Activated naive CD4-positive, alpha-beta T cell treated with anti-CD3 and anti-CD28 coated beads, Interleukin-2, amount 50 U/mL, for 16 hours (primary cell): ENCODE measurements at regions not wholly inside any gene's neighbourhood (a gene's known extent, or its start where the extent isn't known, plus 50 kb on each side); places are given as distances from the start of the nearest gene placed in this dataset.

Experiments
- DNase-seq: peaks from one replicate; pipeline ENCODE4 v3.0.0-alpha.2; 2020

GRCh38 chr7:17132726-17133125, 165.7 kb upstream of the AHR start:
- DNase-seq, result no peak

- no peak for DNase-seq
Measured at GRCh38 chr7:17133977-17134376, 164.5 kb upstream of the AHR start.

GRCh38 chr7:17134786-17135185, 163.7 kb upstream of the AHR start:
- DNase-seq, result no peak

- no peak for DNase-seq
Measured at GRCh38 chr7:17136126-17136525, 162.3 kb upstream of the AHR start.

GRCh38 chr7:17139081-17139480, 159.4 kb upstream of the AHR start:
- no peak for DNase-seq

GRCh38 chr7:17140406-17140805, 158.0 kb upstream of the AHR start:
- DNase-seq, result no peak

GRCh38 chr7:17142831-17143541, 155.5 kb upstream of the AHR start:
- no peak for DNase-seq

GRCh38 chr7:17144322-17144721, 154.1 kb upstream of the AHR start:
- peak; percentile 57 for DNase-seq

- DNase-seq, result no peak
Measured at GRCh38 chr7:17146621-17147020, 151.8 kb upstream of the AHR start.

GRCh38 chr7:17147409-17147808, 151.0 kb upstream of the AHR start:
- DNase-seq, result no peak

GRCh38 chr7:17150018-17150417, 148.4 kb upstream of the AHR start:
- DNase-seq, result no peak

GRCh38 chr7:17152721-17153120, 145.7 kb upstream of the AHR start:
- DNase-seq, result no peak

GRCh38 chr7:17153536-17153935, 144.9 kb upstream of the AHR start:
- peak; percentile 46 for DNase-seq

- no peak for DNase-seq
Measured at GRCh38 chr7:17155529-17155928, 142.9 kb upstream of the AHR start.

- no peak for DNase-seq
Measured at GRCh38 chr7:17158261-17158660, 140.2 kb upstream of the AHR start.

GRCh38 chr7:17159500-17160037, 138.9 kb upstream of the AHR start:
- DNase-seq, result peak; percentile 14

GRCh38 chr7:17166824-17167379, 131.6 kb upstream of the AHR start:
- peak; percentile 38 for DNase-seq

GRCh38 chr7:17168416-17168815, 130.0 kb upstream of the AHR start:
- DNase-seq, result no peak

- no peak for DNase-seq
Measured at GRCh38 chr7:17171427-17171826, 127.0 kb upstream of the AHR start.

- DNase-seq, result no peak
Measured at GRCh38 chr7:17176371-17177032, 122.0 kb upstream of the AHR start.

- no peak for DNase-seq
Measured at GRCh38 chr7:17178545-17178944, 119.9 kb upstream of the AHR start.

- no peak for DNase-seq
Measured at GRCh38 chr7:17181482-17181881, 117.0 kb upstream of the AHR start.

GRCh38 chr7:17183630-17184328, 114.7 kb upstream of the AHR start:
- no peak for DNase-seq
